ENCODE measurements at regions not wholly inside any gene's neighbourhood (a gene's known extent, or its start where the extent isn't known, plus 50 kb on each side); places are given as distances from the start of the nearest gene placed in this dataset.

DNA sequence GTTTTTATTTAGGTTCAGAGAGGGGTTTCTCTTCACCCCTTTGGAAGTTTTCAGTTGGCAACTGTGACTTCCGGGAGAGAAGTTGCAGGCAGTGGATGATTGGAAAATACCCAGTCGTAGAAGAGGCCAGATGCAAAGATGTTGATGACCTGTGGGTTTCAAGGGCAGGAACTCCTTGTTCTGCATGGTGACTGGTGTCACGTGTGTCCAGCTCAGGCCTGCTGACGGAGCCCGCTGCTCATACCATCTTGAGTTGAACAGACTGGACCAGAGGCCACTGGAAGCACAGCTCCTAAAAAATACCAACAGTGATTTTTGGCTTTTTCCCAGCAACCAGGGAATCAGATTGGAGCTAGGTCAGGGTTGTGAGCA lies 243.9 kb upstream of the KLF4 start:
- no peak overlapping the region for H2AK5ac ChIP-seq (ENCODE audit: insufficient read length, low read length)
- no peaks in the 10 kb centered on the region for H3K79me1 ChIP-seq (ENCODE audit: insufficient read depth, low read depth, low read length, poor library complexity, severe bottlenecking)
- no peaks in the 10 kb centered on the region for H3K9me3 ChIP-seq (ENCODE audit: control insufficient read depth, low read depth, low read length)
- H3K18ac ChIP-seq (ENCODE audit: insufficient read length, low read depth, low read length) = no peak overlapping the region
- H3K14ac ChIP-seq (ENCODE audit: insufficient read depth, low read length) = no peak overlapping the region
- Mint-ChIP-seq H3K36me3 (ENCODE audit: insufficient read depth in 1 of 3, low read depth in 3 of 3) (no peaks in the 10 kb centered on the region; a peak in 1 of 7 replicates), H3K4me1 (peaks cover 3 to 8% of the 10 kb centered on the region in 2 experiments; a peak in 3 of 4 replicates), H3K4me3 (no peak overlapping the region), H3K27ac (no peak overlapping the region; a peak in 2 of 7 replicates), H3K9me3 (no peaks in the 10 kb centered on the region), H3K27me3 (ENCODE audit: low read depth) (no peaks in the 10 kb centered on the region; the same call in 1 of the 2 replicates)
- H2BK12ac ChIP-seq (ENCODE audit: insufficient read length, low read depth, low read length) = no peak overlapping the region
- TF ChIP-seq, protein P1, sequence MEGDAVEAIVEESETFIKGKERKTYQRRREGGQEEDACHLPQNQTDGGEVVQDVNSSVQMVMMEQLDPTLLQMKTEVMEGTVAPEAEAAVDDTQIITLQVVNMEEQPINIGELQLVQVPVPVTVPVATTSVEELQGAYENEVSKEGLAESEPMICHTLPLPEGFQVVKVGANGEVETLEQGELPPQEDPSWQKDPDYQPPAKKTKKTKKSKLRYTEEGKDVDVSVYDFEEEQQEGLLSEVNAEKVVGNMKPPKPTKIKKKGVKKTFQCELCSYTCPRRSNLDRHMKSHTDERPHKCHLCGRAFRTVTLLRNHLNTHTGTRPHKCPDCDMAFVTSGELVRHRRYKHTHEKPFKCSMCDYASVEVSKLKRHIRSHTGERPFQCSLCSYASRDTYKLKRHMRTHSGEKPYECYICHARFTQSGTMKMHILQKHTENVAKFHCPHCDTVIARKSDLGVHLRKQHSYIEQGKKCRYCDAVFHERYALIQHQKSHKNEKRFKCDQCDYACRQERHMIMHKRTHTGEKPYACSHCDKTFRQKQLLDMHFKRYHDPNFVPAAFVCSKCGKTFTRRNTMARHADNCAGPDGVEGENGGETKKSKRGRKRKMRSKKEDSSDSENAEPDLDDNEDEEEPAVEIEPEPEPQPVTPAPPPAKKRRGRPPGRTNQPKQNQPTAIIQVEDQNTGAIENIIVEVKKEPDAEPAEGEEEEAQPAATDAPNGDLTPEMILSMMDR (conservative IDR thresholded peaks at IDR 0.05) = no peak
- no peak overlapping the region for H4K5ac ChIP-seq (ENCODE audit: insufficient read length, low read depth, low read length)
- no peaks in the 10 kb centered on the region for H3K4me1 ChIP-seq (ENCODE audit: insufficient read depth, low read length)
- no CpG with 5 or more reads among the region's 5 CpGs for WGBS (ENCODE audit: extremely low coverage, insufficient read length, low lambda C conversion rate)
- H2BK20ac ChIP-seq (ENCODE audit: low read depth, low read length, poor library complexity, severe bottlenecking) = no peak overlapping the region
- no peak overlapping the region for H3K27ac ChIP-seq (ENCODE audit: insufficient read length, low read depth, low read length)
- no peak overlapping the region for H4K8ac ChIP-seq (replicated peaks; ENCODE audit: insufficient read length, low read depth, low read length)
- H2BK15ac ChIP-seq (ENCODE audit: low read depth, low read length) = no peak overlapping the region
- H3T11ph ChIP-seq (ENCODE audit: low read length) = no peak overlapping the region
- H2BK120ac ChIP-seq (ENCODE audit: low read depth, low read length, poor library complexity, severe bottlenecking) = no peak overlapping the region
- no peak overlapping the region for H4K91ac ChIP-seq (ENCODE audit: insufficient read length, low read depth, low read length)
- no peaks in the 10 kb centered on the region for H3K79me2 ChIP-seq (ENCODE audit: insufficient read depth, low read length)
- no peak overlapping the region for H3K56ac ChIP-seq (ENCODE audit: insufficient read length, low read depth, low read length)
- no peak overlapping the region for H3K9ac ChIP-seq (ENCODE audit: extremely low read depth, insufficient read length, low read length)
- H3K27me3 ChIP-seq (ENCODE audit: insufficient read depth, low read length) = no peaks in the 10 kb centered on the region
- no peak overlapping the region for H3K23ac ChIP-seq (ENCODE audit: insufficient read length, low read depth, low read length)
- H3K4me2 ChIP-seq (ENCODE audit: insufficient read depth, insufficient read length, low read length) = no peak overlapping the region
- H4K20me1 ChIP-seq (ENCODE audit: control insufficient read depth, insufficient read depth, insufficient read length) = no peaks in the 10 kb centered on the region
- no peak for DNase-seq
- no peak overlapping the region for H2AFZ ChIP-seq (ENCODE audit: low read length)
- no peaks in the 10 kb centered on the region for H3K23me2 ChIP-seq (ENCODE audit: insufficient read length, low read depth, low read length, poor library complexity, severe bottlenecking)
- H3K4ac ChIP-seq (ENCODE audit: low read depth, low read length) = no peak overlapping the region
- no peak overlapping the region for H2BK5ac ChIP-seq (ENCODE audit: insufficient read length, low read length)
